GM12892 (cell line): ENCODE measurements at regions not wholly inside any gene's neighbourhood (a gene's known extent, or its start where the extent isn't known, plus 50 kb on each side); places are given as distances from the start of the nearest gene placed in this dataset.

Experiments
- POLR2A ChIP-seq: IDR thresholded peaks from 2 replicates; pipeline ENCODE4 v1.6.1; 2011; ENCODE audit warnings: low read depth, low read length, control low read depth
- POLR2AphosphoS5 ChIP-seq: IDR thresholded peaks from 2 replicates; pipeline ENCODE4 v1.6.1; 2011; ENCODE audit warnings: low read depth, low read length, control low read depth
- TAF1 ChIP-seq: IDR thresholded peaks from 2 replicates; pipeline ENCODE4 v1.6.1; 2011; ENCODE audit warnings: low read depth, mild to moderate bottlenecking, control low read depth, low read length, borderline replicate concordance

DNA sequence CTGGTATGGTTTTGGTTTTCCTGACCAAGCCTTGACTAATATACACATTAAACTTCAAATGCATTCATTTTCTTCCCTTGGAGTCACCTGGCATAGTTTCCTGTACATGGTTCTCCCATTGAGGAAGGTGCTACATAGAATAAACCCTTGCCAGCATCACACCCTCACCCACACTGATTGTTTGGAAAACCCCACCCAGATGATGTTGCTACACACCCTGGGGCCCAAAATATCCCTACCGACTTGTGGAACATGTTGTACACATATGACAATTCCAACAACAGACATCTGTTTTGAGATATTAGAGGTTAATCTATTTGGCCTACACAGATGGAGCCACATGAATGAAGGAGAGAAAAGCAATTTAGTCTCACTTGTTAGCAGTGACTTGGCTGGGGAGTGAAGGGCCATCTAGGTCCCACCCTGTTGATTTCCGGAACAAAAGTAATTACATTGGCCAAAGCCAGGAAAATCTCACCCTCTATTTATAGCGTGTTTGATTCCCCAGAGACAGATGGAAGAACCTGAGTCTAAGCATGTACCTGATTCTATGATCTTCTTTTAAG, 606.0 kb upstream of the BTBD3 start:
- TF ChIP-seq POLR2A = no peak
- TF ChIP-seq POLR2AphosphoS5 = no peak
- no peak for TF ChIP-seq TAF1
